ENCODE measurements at regions not wholly inside any gene's neighbourhood (a gene's known extent, or its start where the extent isn't known, plus 50 kb on each side); places are given as distances from the start of the nearest gene placed in this dataset.

- Histone ChIP-seq H3K36me3 (ENCODE audit: control insufficient read depth, insufficient read depth, low read length) (no peaks in the 10 kb centered on the region), H3K4me2 (ENCODE audit: extremely low read depth, insufficient read depth, low read length) (no peak overlapping the region), H3K79me2 (ENCODE audit: control insufficient read depth, insufficient read depth, low read length) (no peaks in the 10 kb centered on the region), H3K9ac (ENCODE audit: insufficient read depth, low read length) (no peak overlapping the region), H3K27ac (ENCODE audit: insufficient read depth, low read length) (no peak overlapping the region), H3K27me3 (ENCODE audit: control insufficient read depth, insufficient read depth, low read length) (no peaks in the 10 kb centered on the region), H3K4me1 (ENCODE audit: control insufficient read depth, extremely low read depth, insufficient read depth, low read length) (peaks cover 15% of the 10 kb centered on the region), H4K20me1 (ENCODE audit: control insufficient read depth, extremely low read depth, insufficient read depth, low read length) (no peaks in the 10 kb centered on the region), H3K9me3 (ENCODE audit: control insufficient read depth, insufficient read depth, low read depth, low read length) (no peaks in the 10 kb centered on the region), H3K4me3 (replicated peaks in 1 of 4; ENCODE audit: control extremely low read depth in 1 of 4, insufficient read depth in 1 of 4, low read depth in 3 of 4, low read length in 4 of 4) (no peak overlapping the region), H2AFZ (ENCODE audit: low read length) (no peak overlapping the region)
- TF ChIP-seq CTCF (conservative IDR thresholded peaks at IDR 0.05 in 1 of 2, IDR thresholded peaks at IDR 0.05 in 1 of 2; ENCODE audit: low read depth in 1 of 2, low read length in 2 of 2) (no peak), EZH2 (IDR thresholded peaks at IDR 0.05; ENCODE audit: low read length, missing control alignments) (no peak)
- peak in 1 of 2 donors; percentile 59 for DNase-seq (ENCODE audit: low read depth in 2 of 2)
Observed at GRCh38 chr1:87220993-87221392, 107.7 kb upstream of the LMO4 start.

- DNase-seq (ENCODE audit: low read depth in 2 of 2) = peak; percentile 94 to 100
- Histone ChIP-seq H3K79me2 (ENCODE audit: control insufficient read depth, insufficient read depth, low read length) (no peaks in the 10 kb centered on the region), H3K36me3 (ENCODE audit: control insufficient read depth, insufficient read depth, low read length) (no peaks in the 10 kb centered on the region), H3K4me2 (ENCODE audit: extremely low read depth, insufficient read depth, low read length) (no peak overlapping the region), H2AFZ (ENCODE audit: low read length) (no peak overlapping the region), H3K27ac (ENCODE audit: insufficient read depth, low read length) (peak overlapping the region; percentile 87), H3K27me3 (ENCODE audit: control insufficient read depth, insufficient read depth, low read length) (no peaks in the 10 kb centered on the region), H3K9ac (ENCODE audit: insufficient read depth, low read length) (no peak overlapping the region), H3K4me1 (ENCODE audit: control insufficient read depth, extremely low read depth, insufficient read depth, low read length) (peaks cover 21% of the 10 kb centered on the region), H3K4me3 (replicated peaks in 1 of 4; ENCODE audit: control extremely low read depth in 1 of 4, insufficient read depth in 1 of 4, low read depth in 3 of 4, low read length in 4 of 4) (no peak overlapping the region), H3K9me3 (ENCODE audit: control insufficient read depth, insufficient read depth, low read depth, low read length) (no peaks in the 10 kb centered on the region), H4K20me1 (ENCODE audit: control insufficient read depth, extremely low read depth, insufficient read depth, low read length) (no peaks in the 10 kb centered on the region)
- TF ChIP-seq CTCF (conservative IDR thresholded peaks at IDR 0.05 in 1 of 2, IDR thresholded peaks at IDR 0.05 in 1 of 2; ENCODE audit: low read depth in 1 of 2, low read length in 2 of 2) = no peak
- TF ChIP-seq EZH2 (IDR thresholded peaks at IDR 0.05; ENCODE audit: low read length, missing control alignments) = no peak
Observed at GRCh38 chr1:87224201-87224600, 104.5 kb upstream of the LMO4 start.

GRCh38 chr1:87225171-87225570, 103.5 kb upstream of the LMO4 start:
- Histone ChIP-seq H4K20me1 (ENCODE audit: control insufficient read depth, extremely low read depth, insufficient read depth, low read length) (no peaks in the 10 kb centered on the region), H3K27me3 (ENCODE audit: control insufficient read depth, insufficient read depth, low read length) (no peaks in the 10 kb centered on the region), H3K79me2 (ENCODE audit: control insufficient read depth, insufficient read depth, low read length) (no peaks in the 10 kb centered on the region), H3K9me3 (ENCODE audit: control insufficient read depth, insufficient read depth, low read depth, low read length) (no peaks in the 10 kb centered on the region), H3K36me3 (ENCODE audit: control insufficient read depth, insufficient read depth, low read length) (no peaks in the 10 kb centered on the region), H2AFZ (ENCODE audit: low read length) (no peak overlapping the region), H3K4me3 (replicated peaks in 1 of 4; ENCODE audit: control extremely low read depth in 1 of 4, insufficient read depth in 1 of 4, low read depth in 3 of 4, low read length in 4 of 4) (no peak overlapping the region), H3K4me2 (ENCODE audit: extremely low read depth, insufficient read depth, low read length) (no peak overlapping the region), H3K27ac (ENCODE audit: insufficient read depth, low read length) (peak overlapping the region; percentile 87), H3K9ac (ENCODE audit: insufficient read depth, low read length) (no peak overlapping the region), H3K4me1 (ENCODE audit: control insufficient read depth, extremely low read depth, insufficient read depth, low read length) (peaks cover 21% of the 10 kb centered on the region)
- DNase-seq (ENCODE audit: low read depth in 2 of 2) = no peak
- TF ChIP-seq CTCF (conservative IDR thresholded peaks at IDR 0.05 in 1 of 2, IDR thresholded peaks at IDR 0.05 in 1 of 2; ENCODE audit: low read depth in 1 of 2, low read length in 2 of 2) (no peak), EZH2 (IDR thresholded peaks at IDR 0.05; ENCODE audit: low read length, missing control alignments) (no peak)
